HG02678 (cell line): ENCODE measurements at regions not wholly inside any gene's neighbourhood (a gene's known extent, or its start where the extent isn't known, plus 50 kb on each side); places are given as distances from the start of the nearest gene placed in this dataset.
"Not testable (repeated sequence)": the region's sequence is repeated elsewhere in the genome, so short reads cannot be mapped to it uniquely, and the experiment has no call there.

Experiments
- ATAC-seq: cut with Tn5 transposase; IDR thresholded peaks from one replicate; pipeline ENCODE4 v1.9.1; 2021; ENCODE audit warnings: mild to moderate bottlenecking, moderate library complexity; ENCODE audit not compliant: unreplicated experiment

DNA sequence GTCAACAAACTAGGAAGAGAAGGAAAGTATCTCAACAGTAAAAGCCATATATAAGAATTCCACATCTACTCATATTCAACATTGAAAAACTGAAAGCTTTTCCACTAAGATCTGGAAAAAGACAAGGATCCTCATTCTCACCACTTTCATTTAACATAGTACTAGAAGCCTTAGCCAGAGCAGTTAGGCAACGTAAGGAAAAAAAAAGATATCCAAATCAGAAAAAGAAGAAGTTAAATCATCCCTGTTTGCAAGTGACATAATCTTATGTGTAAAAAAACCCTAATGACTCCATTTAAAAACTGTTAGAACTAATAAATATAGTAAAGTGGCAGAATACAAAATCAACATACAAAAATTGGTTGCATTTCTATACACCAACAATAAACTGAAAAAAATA, 426.2 kb downstream of the BCAT1 start:
- ATAC-seq, result no peak

DNA sequence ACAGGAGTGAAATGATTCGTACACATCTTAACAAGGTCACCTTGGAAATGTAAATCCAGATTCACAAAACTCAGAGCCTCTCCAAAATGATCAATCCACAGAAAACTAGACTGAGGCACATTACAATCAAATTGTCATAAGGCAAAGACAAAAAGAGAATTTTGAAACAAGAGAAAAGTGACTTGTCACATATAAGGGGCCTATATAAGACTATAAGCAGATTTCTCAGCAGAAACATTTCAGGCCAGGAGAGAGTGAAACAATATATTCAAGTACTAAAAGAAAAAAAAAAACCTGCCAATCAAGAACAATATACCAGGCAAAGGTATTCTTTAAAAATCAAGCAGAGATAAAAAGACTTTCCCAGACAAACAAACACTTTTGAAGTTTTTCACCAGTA, 429.1 kb downstream of the BCAT1 start:
- no peak for ATAC-seq

DNA sequence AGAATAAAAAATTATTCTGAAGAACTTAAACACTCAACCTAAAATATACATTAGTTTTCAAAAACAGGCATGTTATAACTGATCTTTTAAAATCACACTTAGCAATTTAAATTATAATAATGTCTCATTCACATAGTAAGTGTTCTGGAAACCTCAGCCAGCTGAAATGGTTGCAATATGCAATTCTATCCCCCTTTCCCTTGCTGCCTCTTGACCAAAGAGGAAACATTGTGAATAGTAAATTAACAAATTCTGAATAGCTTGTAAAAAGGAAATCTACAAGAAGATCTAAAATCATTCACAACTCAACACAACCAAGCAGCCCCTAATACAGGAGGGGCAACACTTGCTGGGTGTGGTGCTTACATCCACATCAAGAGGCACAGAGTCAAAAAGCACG, 431.9 kb downstream of the BCAT1 start:
- ATAC-seq, result no peak

DNA sequence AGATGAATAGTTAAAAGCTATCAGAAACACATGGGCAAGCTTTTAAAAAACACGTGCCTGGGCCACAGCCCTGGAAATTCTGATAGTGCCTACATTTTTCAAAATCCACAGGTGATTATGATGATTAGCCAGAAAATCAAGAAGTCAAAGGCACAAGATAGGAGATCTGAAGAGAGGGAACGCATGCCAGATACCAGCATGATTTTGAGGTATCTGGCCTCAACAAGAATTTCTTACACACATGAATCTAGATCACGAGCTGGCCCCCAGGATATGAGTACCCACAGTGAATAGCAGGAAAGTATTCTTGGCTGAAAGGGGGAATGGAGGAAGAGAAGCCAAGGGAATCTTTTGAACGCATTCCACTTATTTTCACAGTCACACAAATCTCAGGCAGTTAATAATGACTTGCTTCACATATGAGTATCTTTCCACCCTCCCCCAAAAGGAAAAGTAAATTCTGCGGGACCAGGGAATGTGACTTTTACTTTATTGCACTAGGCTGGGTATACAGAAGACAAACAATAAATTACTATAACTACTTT, 438.2 kb downstream of the BCAT1 start:
- no peak for ATAC-seq

DNA sequence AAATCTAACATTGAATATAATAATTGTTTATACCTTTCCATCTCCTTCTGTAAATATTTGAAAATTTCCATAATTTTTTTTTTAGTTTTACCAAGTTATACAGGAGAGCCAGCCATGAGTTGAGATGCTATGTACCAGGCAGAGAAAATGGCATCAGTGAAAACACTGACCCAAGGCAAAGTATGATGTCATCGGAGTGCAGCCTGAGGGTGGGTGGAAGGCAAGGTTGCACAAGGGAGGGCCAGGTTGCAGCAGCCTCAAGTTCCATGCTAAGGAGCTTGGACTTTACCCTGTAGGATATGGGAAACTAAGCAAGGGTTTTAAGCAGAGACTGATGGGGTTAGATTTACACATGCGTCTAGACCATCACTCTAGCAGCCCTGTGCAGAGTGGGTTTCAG, 441.1 kb downstream of the BCAT1 start:
- no peak for ATAC-seq

DNA sequence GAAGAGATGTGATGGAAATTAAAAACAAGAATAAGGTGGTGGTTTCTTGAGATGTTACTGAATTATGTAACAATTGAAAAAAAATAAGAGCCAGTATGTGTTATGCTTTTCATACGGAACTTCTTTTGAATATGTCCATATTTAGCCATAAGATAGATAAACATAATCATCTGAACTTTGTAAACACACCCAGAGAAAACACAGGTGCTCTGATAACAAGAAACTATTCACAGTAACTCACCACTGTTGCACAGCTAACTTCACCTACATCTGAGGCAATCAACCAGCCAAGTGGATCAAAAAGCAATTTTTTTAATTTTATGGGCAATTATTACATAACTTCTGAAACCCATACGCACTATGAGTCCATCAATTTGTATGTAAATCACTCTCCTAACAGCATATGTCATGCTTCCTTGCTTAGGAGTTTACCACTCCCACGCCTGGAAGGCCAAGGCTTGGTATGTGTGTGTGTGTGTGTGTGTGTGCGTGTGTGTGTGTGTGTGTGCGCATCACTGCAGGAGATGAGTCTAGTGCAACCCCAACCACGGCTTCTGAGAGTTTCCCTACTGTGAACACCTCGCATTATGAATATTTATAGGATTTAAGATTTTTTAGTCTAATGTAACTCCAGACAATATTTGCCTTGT, 443.4 kb downstream of the BCAT1 start:
- ATAC-seq, result no peak

DNA sequence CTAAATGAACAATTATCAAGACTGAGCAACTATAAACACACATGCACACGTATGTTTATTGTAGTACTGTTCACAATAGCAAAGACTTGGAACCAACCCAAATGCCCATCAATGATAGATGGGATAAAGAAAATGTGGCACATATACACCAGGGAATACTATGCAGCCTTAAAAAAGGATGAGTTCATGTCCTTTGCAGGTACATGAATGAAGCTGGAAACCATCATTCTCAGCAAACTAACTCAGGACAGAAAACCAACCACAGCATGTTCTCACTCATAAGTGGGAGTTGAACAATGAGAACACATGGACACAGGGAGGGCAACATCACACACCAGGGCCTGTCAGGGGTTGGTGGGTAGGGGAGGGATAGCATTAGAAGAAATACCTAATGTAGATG, 445.4 kb downstream of the BCAT1 start:
- ATAC-seq, result not testable (repeated sequence)

DNA sequence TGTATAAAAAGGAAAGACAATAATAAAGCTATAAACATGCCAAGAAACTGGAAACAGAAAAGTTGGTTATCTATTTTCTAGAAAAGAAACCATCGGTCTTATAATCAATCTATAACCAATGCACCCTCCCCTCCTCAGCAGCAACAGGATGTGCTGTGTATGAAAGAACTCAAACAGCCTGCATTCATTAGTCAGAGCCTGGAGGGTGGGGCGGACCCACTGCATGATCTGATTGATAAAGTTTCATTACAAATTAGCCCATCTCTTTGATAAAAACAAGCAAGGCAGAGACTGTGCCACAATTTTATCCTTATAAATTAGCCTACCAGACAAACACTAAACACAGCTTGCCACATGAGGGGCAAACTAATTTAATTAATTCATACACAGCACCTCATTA, 448.1 kb downstream of the BCAT1 start:
- ATAC-seq, result no peak

DNA sequence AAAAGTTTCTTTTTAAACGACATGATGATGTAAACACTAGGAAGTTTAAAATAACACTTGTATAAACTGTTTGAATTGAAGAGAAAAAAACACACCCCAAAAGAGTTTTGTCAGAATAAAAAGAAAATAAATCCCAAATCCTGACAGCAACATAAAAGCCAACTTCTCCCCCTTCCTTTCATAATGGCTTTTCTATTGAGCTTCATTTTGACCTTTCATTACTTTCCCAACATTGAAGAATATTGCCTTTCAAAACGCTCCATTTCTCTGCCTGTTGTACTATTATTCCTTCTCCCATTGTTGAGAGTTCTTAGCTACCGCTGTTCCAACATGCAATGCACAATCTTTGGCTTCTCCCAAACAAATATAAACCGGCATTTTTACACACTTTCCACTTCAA, 448.5 kb downstream of the BCAT1 start:
- ATAC-seq, result no peak

DNA sequence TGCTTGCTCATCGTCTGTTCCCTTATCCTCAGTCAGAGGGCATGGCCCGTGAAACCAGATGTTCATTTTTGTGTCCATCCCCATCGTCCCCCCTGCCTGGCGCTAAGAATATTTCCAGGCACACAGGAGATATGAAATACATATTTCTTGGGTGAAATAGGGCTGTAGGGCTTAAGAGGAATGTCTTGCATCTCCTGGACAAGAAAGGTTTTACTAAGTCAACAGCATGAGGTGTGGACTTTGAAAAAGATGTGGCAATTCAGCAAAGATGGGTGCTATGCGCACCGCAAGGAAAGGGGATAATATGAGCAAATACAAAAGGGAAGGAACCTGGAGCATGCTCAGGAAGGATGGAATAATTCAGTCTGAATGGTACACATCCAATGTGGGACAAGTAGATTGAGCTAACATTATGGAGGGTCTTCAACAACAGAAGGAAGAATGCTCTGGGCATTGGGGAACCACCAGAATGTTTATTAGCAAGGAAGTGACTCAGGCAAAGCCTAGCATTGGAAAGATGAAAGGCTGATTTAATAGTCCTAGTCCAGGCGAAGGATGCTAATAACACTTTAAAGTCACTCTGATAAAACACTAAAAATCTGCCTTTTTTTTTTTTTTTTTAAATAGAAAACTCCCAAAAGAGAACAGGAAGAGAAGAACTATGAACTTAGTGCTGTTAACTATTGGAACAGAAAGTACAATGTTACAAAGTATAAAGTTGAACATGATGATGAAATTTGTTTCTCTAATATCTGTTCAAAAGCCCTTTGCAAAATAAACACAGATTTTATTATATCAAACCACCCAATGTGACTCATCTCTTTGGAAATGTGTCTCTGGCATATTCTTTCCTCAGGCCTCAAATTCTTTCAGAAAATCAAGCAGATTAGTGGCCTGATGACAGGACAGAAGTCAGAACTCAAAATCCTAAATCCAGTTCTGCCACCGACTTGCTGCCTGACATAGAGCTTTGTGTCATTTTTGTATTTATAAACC, 449.5 kb downstream of the BCAT1 start:
- ATAC-seq, result no peak

DNA sequence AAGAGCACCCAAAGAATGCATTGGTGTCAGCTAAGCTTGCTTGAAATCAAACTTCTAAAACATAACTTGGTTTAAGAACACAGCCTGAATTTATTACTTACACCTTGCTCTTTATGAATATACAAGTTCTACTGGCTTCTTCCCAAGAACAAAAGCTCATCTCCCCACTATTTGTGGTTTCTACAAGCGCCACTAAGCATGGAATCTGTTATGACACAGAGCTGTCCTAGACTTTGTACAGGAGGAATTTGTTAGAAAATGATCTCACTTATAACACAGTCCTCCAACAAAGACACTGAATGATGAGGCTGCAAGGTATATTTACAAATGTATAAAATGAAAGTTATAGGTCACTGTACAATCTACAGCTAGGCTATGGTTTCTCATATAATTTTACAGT, 452.1 kb downstream of the BCAT1 start:
- ATAC-seq, result no peak

DNA sequence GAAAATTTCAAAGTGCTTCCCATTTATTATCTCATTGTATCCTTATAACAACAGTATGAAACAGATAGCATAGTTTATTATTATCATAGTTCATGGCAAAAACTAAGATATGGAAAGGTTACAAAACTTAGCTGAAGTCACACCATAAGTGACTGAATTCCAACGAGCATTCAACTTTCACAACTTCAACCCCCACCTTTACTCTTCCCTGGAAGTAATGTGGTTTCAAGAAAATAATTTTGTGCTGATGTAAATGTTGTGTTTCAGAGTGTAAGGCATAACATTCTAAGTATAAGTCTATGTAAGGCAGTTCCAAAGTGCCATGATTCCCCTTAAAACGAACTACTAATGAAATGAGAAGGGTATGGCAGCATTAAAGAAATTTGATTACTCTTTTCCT, 454.5 kb downstream of the BCAT1 start:
- no peak for ATAC-seq

DNA sequence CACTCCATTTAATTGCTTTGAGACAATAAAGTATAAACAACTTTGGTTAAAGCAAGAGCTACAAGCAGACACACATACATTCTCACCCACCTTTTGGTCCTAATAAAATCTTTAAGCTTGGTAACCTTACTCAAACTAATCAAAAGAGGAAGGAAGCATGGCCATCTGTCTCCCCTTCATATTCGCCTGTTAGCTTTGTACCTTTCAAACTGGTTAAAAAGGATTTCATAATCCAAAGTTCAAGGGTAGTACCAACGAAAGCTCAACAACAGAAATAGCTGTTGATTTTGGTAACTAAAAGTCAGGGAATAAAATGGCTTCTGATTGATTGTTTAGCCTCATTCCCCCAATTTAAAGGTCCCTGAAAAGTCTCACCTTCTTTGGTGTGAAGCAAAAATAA, 456.9 kb downstream of the BCAT1 start:
- ATAC-seq, result no peak

DNA sequence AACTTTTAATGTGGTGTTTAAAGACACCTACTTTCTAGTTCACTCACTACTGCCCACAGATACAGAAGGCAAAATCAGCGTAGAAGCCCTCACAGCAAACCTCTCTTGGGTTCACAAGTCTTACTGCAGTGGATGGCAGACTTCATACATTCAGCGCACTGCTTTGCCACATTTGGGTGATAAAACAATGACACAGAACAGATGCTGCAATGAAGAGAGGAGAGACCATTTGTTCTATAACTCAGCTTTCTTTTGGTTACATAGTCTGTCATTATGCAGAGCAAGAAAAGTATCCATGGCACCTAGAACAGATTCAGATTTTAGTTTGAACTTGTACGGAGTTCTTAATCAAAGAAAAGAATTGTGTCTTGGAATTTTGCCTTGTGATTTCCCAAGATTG, 459.0 kb downstream of the BCAT1 start:
- ATAC-seq, result no peak

DNA sequence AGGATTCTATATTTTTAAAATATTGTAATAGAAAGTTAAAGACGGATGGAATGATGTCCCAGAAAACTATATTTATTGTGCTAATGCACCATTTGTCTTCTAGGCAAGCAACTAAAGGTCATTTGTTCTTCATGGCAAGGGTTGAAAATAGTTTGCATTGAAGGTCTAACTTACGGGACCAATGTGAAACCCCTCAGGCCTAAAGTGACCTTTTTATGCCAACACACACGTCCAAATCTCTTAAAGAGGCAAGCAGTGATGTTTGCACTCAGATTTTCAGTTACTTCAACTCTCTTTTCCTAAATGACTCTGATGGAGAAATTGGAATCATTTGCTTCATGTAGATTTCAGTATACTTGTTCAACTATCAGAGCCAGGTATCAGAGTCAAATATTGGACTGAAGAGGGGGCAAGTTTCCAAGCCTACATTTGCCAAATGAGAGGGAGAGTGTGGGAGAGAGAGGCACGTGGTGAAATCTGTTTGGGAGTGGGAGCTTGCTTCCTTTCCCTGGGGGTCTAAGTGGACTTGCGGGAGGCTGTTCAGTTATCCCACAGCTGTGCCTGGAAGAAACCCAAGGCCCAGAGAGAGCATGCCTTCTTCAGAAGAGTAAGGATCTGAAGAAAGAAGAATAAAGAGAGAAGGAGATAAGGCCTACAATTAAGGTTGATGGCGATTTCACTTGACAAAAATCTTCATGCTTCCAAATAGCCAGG, 459.8 kb downstream of the BCAT1 start:
- ATAC-seq, result no peak

DNA sequence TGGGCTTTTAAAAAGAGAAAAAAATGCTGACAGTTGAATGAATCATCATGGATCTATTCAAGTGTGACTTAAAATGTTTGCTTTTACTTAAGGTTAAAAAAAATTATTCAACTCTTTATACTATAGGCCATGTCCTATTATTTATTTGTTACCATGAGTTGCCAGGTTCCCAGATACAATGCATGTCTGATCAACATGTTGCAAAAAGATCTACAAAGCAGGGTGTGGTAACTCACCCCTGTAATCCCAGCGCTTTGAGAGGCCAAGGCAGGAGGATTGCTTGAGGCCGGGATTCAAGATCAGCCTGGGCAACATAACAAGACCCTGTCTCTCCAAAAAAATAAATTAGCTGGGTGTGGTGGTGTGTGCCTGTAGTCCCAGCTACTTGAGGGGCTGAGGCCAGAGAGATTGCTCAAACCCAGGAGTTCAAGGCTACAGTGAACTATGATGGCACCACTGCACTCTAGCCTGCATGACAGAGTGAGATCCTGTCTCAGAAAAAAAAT, 460.8 kb downstream of the BCAT1 start:
- no peak for ATAC-seq

DNA sequence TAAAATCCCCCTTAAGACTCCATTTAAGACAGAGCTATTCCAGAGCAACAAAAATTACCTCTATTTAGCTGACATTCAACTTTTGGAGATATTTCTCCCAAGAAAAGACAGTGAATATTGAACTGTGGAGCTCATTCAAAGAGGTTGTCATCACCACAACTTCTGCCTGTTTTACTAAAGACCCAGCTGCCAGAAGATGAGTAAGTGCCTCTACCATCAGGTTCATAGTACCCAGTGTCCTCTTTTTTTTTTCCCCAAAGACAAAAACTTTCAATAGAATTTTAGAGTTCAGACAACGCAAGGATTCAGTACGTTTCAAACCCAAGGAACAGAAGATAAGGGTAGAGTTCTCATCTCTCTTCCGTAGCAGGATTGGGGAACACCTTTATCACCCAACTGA, 461.3 kb downstream of the BCAT1 start:
- ATAC-seq, result no peak

DNA sequence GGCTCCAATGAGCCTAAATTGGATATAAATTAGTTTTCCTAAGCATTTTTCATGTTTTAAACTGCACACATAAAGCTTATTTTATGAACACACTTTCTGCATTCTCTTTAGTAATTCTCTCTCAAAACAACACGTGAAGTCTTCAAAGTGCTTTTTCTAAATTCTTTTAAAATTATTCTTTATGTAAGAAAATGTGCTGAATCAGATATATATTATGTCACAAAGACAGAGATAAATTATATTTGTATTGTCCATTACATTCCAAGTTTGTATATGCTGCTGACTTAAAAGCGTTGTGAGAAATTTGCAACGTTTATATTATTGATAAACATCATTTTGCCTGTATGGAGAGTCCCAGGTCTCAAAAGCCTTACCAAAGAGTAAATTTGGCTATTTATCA, 465.2 kb downstream of the BCAT1 start:
- no peak for ATAC-seq

DNA sequence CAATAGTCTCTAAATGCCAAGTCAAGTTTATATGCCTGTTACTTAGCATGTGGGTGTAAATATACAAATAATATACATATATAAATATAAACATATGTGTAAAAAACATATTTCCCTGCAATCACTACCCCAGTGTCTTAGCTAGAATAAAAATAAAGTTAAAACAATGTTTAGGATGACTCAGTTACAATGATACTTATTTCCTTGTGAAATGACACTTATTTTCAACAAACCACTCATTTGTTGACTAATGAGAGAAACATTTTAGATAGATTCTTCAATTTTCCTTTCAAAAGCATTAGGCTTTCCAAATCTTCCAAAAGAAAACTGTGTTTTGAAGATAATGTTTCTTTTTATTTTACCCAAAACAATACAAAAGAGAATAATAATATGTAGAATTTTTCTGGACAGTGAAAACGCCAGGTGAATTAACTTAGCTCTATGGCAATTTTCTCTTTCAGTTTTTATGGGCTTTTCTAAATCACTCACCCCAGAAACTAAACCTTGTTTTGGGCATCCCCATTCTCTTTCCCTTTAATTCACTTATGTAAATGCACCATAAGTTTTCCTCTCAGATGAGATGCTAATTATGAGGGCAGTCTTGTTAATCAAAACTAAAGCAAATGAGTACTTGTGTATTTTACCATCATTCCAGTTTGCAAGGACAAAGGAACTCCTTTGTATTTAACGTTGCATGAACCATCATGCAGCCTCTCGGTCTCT, 465.9 kb downstream of the BCAT1 start:
- ATAC-seq, result no peak

DNA sequence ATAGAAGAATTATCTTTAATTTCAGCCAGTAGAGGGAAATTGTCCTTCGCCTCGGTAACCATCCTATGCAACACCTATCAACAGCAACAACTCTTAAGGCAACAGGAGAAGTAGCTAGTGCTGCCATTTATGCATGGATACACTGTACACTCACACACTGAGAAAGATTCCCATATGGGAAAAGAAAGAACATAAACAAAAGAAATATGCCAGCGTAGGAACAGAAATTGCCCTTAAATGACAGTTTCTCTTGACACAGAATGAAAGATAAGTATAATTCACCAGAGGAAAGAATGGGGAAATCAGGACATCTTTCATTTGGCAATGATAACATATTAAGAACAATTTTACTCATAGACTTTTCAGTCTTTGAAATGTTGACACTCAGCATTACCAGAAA, 466.9 kb downstream of the BCAT1 start:
- ATAC-seq, result no peak
